Stimulated activated naive CD8-positive, alpha-beta T cell treated with anti-CD3 and anti-CD28 coated beads, Interleukin-15, Interleukin-2, amounts not matched to agents 100 ng/mL and 50 ng/mL, for 24 hours (primary cell): ENCODE measurements at regions not wholly inside any gene's neighbourhood (a gene's known extent, or its start where the extent isn't known, plus 50 kb on each side); places are given as distances from the start of the nearest gene placed in this dataset.

Source experiments
- H3K27ac Mint-ChIP-seq: one replicate; pipeline ENCODE4 v1.8.0; 2021; ENCODE audit warnings: mild to moderate bottlenecking, mixed read lengths
- H3K27me3 Mint-ChIP-seq: one replicate; pipeline ENCODE4 v1.8.0; 2021; ENCODE audit warnings: mixed read lengths
- H3K36me3 Mint-ChIP-seq: one replicate; pipeline ENCODE4 v1.8.0; 2021; ENCODE audit warnings: low read depth, mixed read lengths
- H3K4me1 Mint-ChIP-seq: one replicate; pipeline ENCODE4 v1.8.0; 2021; ENCODE audit warnings: low read depth, mixed read lengths
- H3K4me3 Mint-ChIP-seq: one replicate; pipeline ENCODE4 v1.8.0; 2021; ENCODE audit warnings: mild to moderate bottlenecking, mixed read lengths
- H3K9me3 Mint-ChIP-seq: one replicate; pipeline ENCODE4 v1.8.0; 2021; ENCODE audit warnings: mixed read lengths

DNA sequence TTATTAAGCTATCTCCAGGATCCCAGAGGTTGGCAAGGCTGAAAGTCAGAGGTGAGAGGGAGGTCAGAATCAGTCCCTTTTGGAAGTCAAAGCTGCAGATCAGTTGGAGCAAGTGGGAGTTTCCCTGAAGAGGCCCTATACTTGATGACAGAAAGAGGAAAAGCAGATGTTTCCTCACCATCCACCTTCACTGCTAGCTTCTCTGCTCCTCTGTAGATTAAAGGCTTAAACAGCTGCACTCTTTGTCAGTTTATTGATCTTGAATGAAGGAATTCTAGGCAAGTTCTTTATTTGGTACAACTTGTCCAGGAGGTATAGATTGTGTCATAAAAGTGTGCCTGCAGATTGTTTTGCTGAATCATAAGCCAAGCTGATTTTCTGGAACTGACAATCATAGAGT lies 408.2 kb upstream of the TGFBR2 start:
- H3K27me3 Mint-ChIP-seq: no peaks in the 10 kb centered on the region
- H3K4me1 Mint-ChIP-seq: peaks cover 10% of the 10 kb centered on the region
- no peaks in the 10 kb centered on the region for H3K36me3 Mint-ChIP-seq
- no peak overlapping the region for H3K4me3 Mint-ChIP-seq
- no peak overlapping the region for H3K27ac Mint-ChIP-seq
- no peaks in the 10 kb centered on the region for H3K9me3 Mint-ChIP-seq

DNA sequence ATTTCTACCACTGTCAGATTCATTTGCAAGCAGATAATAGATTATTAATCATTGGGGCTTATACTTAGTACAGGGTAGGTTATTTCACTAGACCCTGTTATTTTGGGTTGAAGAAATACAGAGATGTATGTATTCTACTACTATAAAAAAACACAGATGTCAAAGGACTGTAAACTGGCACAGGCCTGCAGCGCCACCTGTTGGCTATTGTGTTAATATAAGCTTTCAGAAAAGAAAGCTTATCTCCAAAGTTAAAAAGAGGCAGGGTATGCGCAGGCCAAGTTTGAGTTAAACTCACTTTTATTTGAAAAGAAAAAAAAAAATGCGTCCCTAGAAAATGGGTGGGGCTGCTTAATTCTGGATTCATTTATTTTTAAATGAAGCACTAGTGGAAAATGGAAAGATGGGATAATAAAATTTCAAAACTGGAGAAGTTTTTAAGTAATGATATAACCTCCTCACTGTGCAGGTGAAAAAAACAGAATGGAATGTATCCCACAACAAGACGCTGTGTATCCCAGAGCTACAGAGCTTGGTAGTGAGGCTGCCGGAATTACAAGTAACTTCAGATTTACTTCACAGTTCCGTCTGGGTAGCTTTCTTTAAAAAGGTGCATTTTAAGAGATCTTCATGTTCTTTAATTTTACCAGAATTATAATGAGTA lies 407.2 kb upstream of the TGFBR2 start:
- no peaks in the 10 kb centered on the region for H3K36me3 Mint-ChIP-seq

DNA sequence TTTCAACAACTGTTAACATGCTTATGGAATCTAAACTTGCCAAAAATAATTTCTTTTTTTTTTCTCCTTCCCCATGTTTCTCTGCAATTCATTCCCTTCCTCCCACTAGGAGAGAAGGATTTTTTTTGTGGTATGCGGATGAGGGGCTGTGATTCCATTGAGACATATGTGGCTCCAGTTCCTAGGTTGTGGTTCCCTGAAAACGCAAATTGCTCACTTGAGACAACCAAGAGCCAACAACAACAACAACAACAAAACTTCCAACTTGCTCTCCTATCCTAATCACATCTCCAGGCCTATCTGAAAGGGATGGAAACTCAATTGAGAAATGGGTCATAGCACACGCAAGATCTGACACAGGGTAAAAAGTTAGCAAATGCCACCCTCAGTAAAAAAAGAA lies 406.5 kb upstream of the TGFBR2 start:
- Mint-ChIP-seq H3K9me3 (no peaks in the 10 kb centered on the region), H3K27ac (no peak overlapping the region), H3K27me3 (no peaks in the 10 kb centered on the region), H3K36me3 (no peaks in the 10 kb centered on the region), H3K4me3 (no peak overlapping the region), H3K4me1 (peaks cover 4% of the 10 kb centered on the region)

More for the DNA sequence above, 407.2 kb upstream of the TGFBR2 start:
- H3K4me1 Mint-ChIP-seq: peaks cover 4% of the 10 kb centered on the region
- no peaks in the 10 kb centered on the region for H3K9me3 Mint-ChIP-seq
- no peaks in the 10 kb centered on the region for H3K27me3 Mint-ChIP-seq
- no peak overlapping the region for H3K4me3 Mint-ChIP-seq
- H3K27ac Mint-ChIP-seq: no peak overlapping the region

GRCh38 chr3:30201715-30202114 lies 404.7 kb upstream of the TGFBR2 start:
- Mint-ChIP-seq H3K4me1 (peaks cover 8% of the 10 kb centered on the region), H3K36me3 (no peaks in the 10 kb centered on the region), H3K9me3 (no peaks in the 10 kb centered on the region), H3K27me3 (no peaks in the 10 kb centered on the region), H3K27ac (no peak overlapping the region), H3K4me3 (no peak overlapping the region)

DNA sequence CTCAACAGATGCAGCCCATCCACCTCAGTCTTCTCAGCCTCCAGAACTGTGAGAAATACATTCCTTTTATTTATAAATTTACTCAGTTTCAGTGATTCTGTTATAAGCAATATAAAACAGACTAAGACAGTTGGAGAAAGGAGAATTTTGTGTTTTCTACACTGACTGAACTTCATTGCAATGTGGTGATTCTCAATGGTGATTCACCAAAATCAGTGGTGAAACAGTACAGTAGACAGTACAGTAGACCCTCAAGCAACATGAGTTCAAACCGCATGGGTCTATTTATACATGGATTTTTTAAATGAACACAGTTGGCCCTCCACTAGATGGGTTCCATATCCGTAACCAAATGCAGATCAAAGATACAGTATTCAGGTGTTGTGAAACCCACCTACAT lies 403.1 kb upstream of the TGFBR2 start:
- Mint-ChIP-seq H3K4me1 (peaks cover 10% of the 10 kb centered on the region), H3K4me3 (no peak overlapping the region), H3K9me3 (no peaks in the 10 kb centered on the region), H3K36me3 (no peaks in the 10 kb centered on the region), H3K27ac (no peak overlapping the region), H3K27me3 (no peaks in the 10 kb centered on the region)

DNA sequence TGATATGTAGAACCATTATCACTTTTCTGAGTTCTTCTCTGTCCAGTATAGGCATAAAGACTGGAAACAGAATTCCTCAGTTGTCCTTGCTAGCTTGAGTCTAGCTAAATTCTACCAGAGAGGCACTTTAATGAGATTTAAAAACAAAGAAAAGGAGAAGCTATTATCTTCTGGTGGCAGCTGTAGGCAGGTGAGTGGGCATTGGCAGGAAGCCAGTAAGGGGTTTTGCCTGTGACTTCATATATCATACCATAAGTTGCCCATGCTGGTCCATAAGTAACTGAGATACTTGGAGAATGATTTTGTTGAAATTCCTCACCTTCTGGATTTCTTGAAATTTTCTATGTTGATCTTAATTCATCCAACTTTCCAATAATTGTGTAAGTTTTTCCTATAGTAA lies 402.3 kb upstream of the TGFBR2 start:
- H3K4me3 Mint-ChIP-seq: no peak overlapping the region
- H3K9me3 Mint-ChIP-seq: no peaks in the 10 kb centered on the region
- no peaks in the 10 kb centered on the region for H3K36me3 Mint-ChIP-seq
- H3K4me1 Mint-ChIP-seq: peaks cover 10% of the 10 kb centered on the region
- no peaks in the 10 kb centered on the region for H3K27me3 Mint-ChIP-seq
- H3K27ac Mint-ChIP-seq: no peak overlapping the region

DNA sequence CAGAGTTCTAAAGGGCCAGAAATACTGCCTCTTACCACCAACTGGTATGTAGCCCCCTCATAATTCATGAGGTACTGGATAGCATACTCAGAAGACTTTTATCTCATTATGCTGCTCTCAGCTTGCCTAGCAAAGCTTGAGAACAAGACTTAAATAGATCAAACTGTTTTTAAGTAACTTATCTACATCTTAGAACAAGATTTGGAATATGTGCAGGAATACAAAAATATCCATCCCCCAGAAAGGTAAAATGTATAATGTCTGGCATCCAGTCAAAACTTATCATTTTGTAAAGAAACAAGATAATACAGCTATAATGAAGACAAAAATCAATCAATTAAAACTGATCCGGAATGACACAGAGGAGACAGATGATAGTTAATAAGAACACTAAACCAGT lies 400.4 kb upstream of the TGFBR2 start:
- H3K36me3 Mint-ChIP-seq: no peaks in the 10 kb centered on the region
- no peaks in the 10 kb centered on the region for H3K27me3 Mint-ChIP-seq
- peaks cover 14% of the 10 kb centered on the region for H3K4me1 Mint-ChIP-seq
- no peaks in the 10 kb centered on the region for H3K9me3 Mint-ChIP-seq
- no peak overlapping the region for H3K27ac Mint-ChIP-seq
- H3K4me3 Mint-ChIP-seq: no peak overlapping the region

- peaks cover 6% of the 10 kb centered on the region for H3K36me3 Mint-ChIP-seq
- H3K27ac Mint-ChIP-seq: no peak overlapping the region
- H3K27me3 Mint-ChIP-seq: no peaks in the 10 kb centered on the region
- H3K9me3 Mint-ChIP-seq: peaks cover 11% of the 10 kb centered on the region
- H3K4me1 Mint-ChIP-seq: peaks cover 15% of the 10 kb centered on the region
- no peak overlapping the region for H3K4me3 Mint-ChIP-seq
These were observed 384.8 kb upstream of the TGFBR2 start for GRCh38 chr3:30221619-30222018.

DNA sequence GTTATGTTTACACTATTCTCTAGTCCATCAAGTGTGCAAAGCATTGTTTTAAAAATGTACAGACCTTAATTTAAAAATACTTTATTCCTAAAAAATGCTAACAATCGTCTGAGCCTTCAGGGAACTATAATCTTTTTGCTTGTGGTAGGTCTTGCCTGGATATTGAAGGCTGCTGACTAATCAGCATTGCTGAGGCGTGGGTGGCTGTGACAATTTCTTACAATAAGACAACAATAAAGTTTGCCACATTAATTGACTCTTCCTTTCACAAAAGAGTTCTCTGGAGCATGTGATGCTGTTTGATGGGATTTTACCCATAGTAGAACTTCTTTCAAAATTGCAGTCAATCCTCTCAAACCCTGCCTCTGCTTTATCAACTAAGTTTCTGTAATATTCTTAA lies 384.0 kb upstream of the TGFBR2 start:
- H3K27ac Mint-ChIP-seq: no peak overlapping the region
- no peaks in the 10 kb centered on the region for H3K27me3 Mint-ChIP-seq
- H3K4me1 Mint-ChIP-seq: peaks cover 20% of the 10 kb centered on the region
- H3K36me3 Mint-ChIP-seq: peaks cover 4% of the 10 kb centered on the region
- H3K9me3 Mint-ChIP-seq: peaks cover 5% of the 10 kb centered on the region
- H3K4me3 Mint-ChIP-seq: no peak overlapping the region

DNA sequence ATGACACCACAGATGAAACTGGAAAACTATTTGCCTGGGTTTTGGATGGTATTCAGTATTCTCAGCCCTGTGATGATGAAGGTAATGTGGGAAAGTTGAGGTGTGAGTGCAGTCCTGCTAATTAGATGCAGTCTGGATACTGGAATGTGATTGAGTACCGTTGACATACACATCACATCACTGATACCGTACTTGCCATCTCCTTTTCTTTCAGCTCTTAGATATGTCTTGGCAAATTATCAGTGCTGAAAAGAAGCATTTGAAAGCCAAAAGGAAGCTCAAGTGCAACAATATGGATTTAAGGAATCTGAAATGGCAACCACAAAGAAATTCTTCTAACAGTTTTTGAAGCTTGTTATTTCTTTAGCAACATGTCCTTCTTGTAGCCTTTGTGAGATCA lies 381.4 kb upstream of the TGFBR2 start:
- H3K27me3 Mint-ChIP-seq: no peaks in the 10 kb centered on the region
- H3K4me1 Mint-ChIP-seq: peaks cover 28% of the 10 kb centered on the region
- H3K36me3 Mint-ChIP-seq: no peaks in the 10 kb centered on the region
- H3K4me3 Mint-ChIP-seq: no peak overlapping the region
- H3K27ac Mint-ChIP-seq: no peak overlapping the region
- no peaks in the 10 kb centered on the region for H3K9me3 Mint-ChIP-seq

- Mint-ChIP-seq H3K9me3 (no peaks in the 10 kb centered on the region), H3K4me3 (no peak overlapping the region), H3K36me3 (no peaks in the 10 kb centered on the region), H3K27ac (no peak overlapping the region), H3K27me3 (no peaks in the 10 kb centered on the region), H3K4me1 (peaks cover 29% of the 10 kb centered on the region)
These were observed 379.7 kb upstream of the TGFBR2 start for GRCh38 chr3:30226601-30227151.

GRCh38 chr3:30227571-30228301 lies 378.7 kb upstream of the TGFBR2 start:
- no peak overlapping the region for H3K4me3 Mint-ChIP-seq

DNA sequence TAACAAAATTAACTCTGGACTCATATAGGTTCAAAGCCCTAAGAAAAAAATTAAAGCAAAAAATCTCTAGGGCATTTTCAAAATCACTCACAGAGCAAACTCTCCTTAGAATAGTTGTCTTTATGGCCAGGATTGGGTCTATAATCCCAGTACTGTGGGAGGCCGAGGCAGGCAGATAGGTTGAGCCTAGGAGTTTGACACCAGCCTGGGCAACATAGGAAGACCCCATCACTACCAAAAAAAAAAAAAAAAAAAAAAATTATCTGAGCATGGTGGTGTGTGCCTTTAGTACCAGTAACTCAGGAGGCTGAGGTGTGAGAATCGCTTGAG lies 378.1 kb upstream of the TGFBR2 start:
- Mint-ChIP-seq H3K27me3 (no peaks in the 10 kb centered on the region), H3K27ac (no peak overlapping the region), H3K9me3 (no peaks in the 10 kb centered on the region), H3K4me3 (no peak overlapping the region), H3K36me3 (no peaks in the 10 kb centered on the region), H3K4me1 (peaks cover 21% of the 10 kb centered on the region)

More at GRCh38 chr3:30227571-30228301, 378.7 kb upstream of the TGFBR2 start:
- H3K9me3 Mint-ChIP-seq: no peaks in the 10 kb centered on the region
- peak overlapping the region; percentile 17 for H3K27ac Mint-ChIP-seq
- H3K36me3 Mint-ChIP-seq: no peaks in the 10 kb centered on the region
- no peaks in the 10 kb centered on the region for H3K27me3 Mint-ChIP-seq
- H3K4me1 Mint-ChIP-seq: peaks cover 24% of the 10 kb centered on the region

- Mint-ChIP-seq H3K4me1 (peaks cover 20% of the 10 kb centered on the region), H3K27me3 (no peaks in the 10 kb centered on the region), H3K27ac (no peak overlapping the region), H3K9me3 (no peaks in the 10 kb centered on the region), H3K36me3 (no peaks in the 10 kb centered on the region), H3K4me3 (no peak overlapping the region)
These were observed 374.9 kb upstream of the TGFBR2 start for GRCh38 chr3:30231277-30232141.

GRCh38 chr3:30232142-30232541 lies 374.3 kb upstream of the TGFBR2 start:
- Mint-ChIP-seq H3K27ac (no peak overlapping the region), H3K27me3 (no peaks in the 10 kb centered on the region), H3K4me3 (no peak overlapping the region), H3K9me3 (no peaks in the 10 kb centered on the region), H3K36me3 (no peaks in the 10 kb centered on the region), H3K4me1 (peaks cover 17% of the 10 kb centered on the region)
